Osteoblast (primary cell): ENCODE measurements at regions not wholly inside any gene's neighbourhood (a gene's known extent, or its start where the extent isn't known, plus 50 kb on each side); places are given as distances from the start of the nearest gene placed in this dataset.

Experiments
- DNase-seq: peaks from one replicate; pipeline ENCODE4 v3.0.0; 2011; ENCODE audit warnings: low spot score, mixed read lengths; ENCODE audit not compliant: insufficient read length; ENCODE audit errors: missing footprints
- H2AFZ ChIP-seq: 2 replicates; pipeline ENCODE4 v1.6.0; 2011; ENCODE audit warnings: mild to moderate bottlenecking, low read length
- H3K27ac ChIP-seq: 2 replicates; pipeline ENCODE4 v1.5.1; 2011; ENCODE audit warnings: mild to moderate bottlenecking, low read depth, low read length, moderate library complexity
- H3K27me3 ChIP-seq: 2 replicates; pipeline ENCODE4 v1.6.0; 2012; ENCODE audit warnings: mild to moderate bottlenecking, control low read depth, inconsistent platforms, low read length, moderate library complexity; ENCODE audit not compliant: insufficient read depth
- H3K36me3 ChIP-seq: 2 replicates; pipeline ENCODE4 v1.5.1; 2011; ENCODE audit warnings: mild to moderate bottlenecking, low read length, control low read depth, moderate library complexity; ENCODE audit not compliant: insufficient read depth
- H3K4me1 ChIP-seq: 2 replicates; pipeline ENCODE4 v1.5.1; 2011; ENCODE audit warnings: mild to moderate bottlenecking, low read length, control low read depth, moderate library complexity; ENCODE audit not compliant: insufficient read depth
- H3K4me2 ChIP-seq: 2 replicates; pipeline ENCODE4 v1.6.0; 2011; ENCODE audit warnings: mild to moderate bottlenecking, low read length; ENCODE audit not compliant: insufficient read depth
- H3K4me3 ChIP-seq: fragments of 200-600 bp; sonication (generic); 3 replicates; pipeline ENCODE4 v1.5.1; 2012; ENCODE audit warnings: mild to moderate bottlenecking, low read length, inconsistent platforms; ENCODE audit not compliant: insufficient read depth
- H3K79me2 ChIP-seq: 2 replicates; pipeline ENCODE4 v1.6.0; 2012; ENCODE audit warnings: mild to moderate bottlenecking, low read length, control low read depth, inconsistent platforms; ENCODE audit not compliant: insufficient read depth
- H3K9me3 ChIP-seq: 2 replicates; pipeline ENCODE4 v1.5.1; 2011; ENCODE audit warnings: low read depth, low read length, control low read depth
- H4K20me1 ChIP-seq: 2 replicates; pipeline ENCODE4 v1.6.0; 2012; ENCODE audit warnings: mild to moderate bottlenecking, low read length, control low read depth; ENCODE audit not compliant: insufficient read depth
- TF ChIP-seq, protein P1 (sequence below): IDR thresholded peaks from 2 replicates; pipeline ENCODE4 v1.5.1; 2011; ENCODE audit warnings: mild to moderate bottlenecking, low read depth, low read length, moderate library complexity; ENCODE audit errors: extremely low read depth

DNA sequence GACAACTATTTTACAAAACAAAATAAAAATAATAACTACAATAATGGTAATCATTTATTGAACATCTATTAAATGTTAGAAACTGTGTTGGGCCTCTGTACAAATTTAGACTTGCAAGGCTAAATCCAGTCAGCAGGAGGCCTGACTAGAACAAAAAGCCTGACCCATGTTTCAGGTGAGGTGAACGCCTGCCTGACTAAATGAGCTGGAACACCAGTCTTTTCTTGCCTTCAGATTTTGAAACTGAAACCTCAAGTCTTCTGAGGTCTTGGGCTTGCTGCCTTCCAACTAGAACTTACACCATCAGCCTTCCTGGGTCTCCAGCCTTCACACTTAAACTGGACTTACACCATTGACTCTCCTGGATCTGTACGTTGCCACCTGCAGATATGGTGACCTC is 706.9 kb downstream of the TBL1XR1 start:
- TF ChIP-seq, protein P1, sequence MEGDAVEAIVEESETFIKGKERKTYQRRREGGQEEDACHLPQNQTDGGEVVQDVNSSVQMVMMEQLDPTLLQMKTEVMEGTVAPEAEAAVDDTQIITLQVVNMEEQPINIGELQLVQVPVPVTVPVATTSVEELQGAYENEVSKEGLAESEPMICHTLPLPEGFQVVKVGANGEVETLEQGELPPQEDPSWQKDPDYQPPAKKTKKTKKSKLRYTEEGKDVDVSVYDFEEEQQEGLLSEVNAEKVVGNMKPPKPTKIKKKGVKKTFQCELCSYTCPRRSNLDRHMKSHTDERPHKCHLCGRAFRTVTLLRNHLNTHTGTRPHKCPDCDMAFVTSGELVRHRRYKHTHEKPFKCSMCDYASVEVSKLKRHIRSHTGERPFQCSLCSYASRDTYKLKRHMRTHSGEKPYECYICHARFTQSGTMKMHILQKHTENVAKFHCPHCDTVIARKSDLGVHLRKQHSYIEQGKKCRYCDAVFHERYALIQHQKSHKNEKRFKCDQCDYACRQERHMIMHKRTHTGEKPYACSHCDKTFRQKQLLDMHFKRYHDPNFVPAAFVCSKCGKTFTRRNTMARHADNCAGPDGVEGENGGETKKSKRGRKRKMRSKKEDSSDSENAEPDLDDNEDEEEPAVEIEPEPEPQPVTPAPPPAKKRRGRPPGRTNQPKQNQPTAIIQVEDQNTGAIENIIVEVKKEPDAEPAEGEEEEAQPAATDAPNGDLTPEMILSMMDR, result no peak
- Histone ChIP-seq H3K79me2 (no peaks in the 10 kb centered on the region), H3K36me3 (no peaks in the 10 kb centered on the region), H3K4me3 (no peak overlapping the region), H3K9me3 (no peaks in the 10 kb centered on the region), H3K4me1 (no peaks in the 10 kb centered on the region), H4K20me1 (no peaks in the 10 kb centered on the region), H3K27me3 (no peaks in the 10 kb centered on the region), H2AFZ (no peak overlapping the region), H3K27ac (no peak overlapping the region), H3K4me2 (no peak overlapping the region)
- DNase-seq, result no peak

DNA sequence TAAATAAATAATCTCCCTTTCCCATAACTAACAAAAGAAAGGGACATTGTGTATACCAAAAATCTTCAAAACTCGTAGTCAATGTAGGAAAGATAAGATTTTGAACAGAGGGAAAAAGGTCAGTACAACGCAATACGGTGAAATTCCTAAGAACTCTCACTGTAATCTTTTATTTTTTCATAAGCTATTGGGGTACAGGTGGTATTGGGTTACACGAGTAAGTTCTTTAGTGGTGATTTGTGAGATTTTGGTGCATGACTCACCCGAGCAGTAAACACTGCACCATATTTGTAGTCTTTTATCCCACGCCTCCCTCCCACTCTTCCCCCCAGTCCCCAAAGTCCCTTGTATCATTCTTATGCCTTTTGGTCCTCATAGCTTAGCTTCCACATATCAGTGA is 718.0 kb downstream of the TBL1XR1 start:
- Histone ChIP-seq H3K4me2 (no peak overlapping the region), H3K36me3 (no peaks in the 10 kb centered on the region), H3K4me3 (no peak overlapping the region), H3K79me2 (no peaks in the 10 kb centered on the region), H2AFZ (no peak overlapping the region), H4K20me1 (no peaks in the 10 kb centered on the region), H3K27me3 (no peaks in the 10 kb centered on the region), H3K4me1 (no peaks in the 10 kb centered on the region), H3K27ac (no peak overlapping the region), H3K9me3 (no peaks in the 10 kb centered on the region)
- TF ChIP-seq, protein P1, result no peak
- DNase-seq, result no peak

DNA sequence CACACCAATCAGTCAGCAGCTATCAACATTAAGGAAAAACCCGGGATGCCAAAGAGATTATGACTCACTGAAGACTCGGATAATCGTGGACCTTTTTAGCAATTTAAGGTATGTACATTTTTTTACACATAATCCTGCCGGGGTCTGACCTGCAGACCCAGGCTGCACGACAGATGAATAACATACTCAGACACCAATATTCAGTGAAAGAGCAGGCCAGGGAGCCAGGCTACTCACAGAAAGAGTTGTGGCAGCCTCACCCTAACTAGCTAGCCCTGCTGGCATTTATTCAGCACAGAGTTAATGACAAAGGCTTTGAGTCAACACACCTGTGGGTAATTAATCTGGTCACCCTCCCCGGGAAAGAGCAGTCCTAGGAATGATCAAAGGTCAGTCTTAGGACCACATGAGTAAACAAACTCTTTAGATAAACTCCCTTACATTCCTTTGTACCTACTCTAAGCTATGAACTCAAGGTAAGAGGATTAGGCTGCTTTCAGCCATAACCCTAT is 727.5 kb downstream of the TBL1XR1 start:
- no peaks in the 10 kb centered on the region for H4K20me1 ChIP-seq
- DNase-seq, result no peak
- H3K27ac ChIP-seq, result no peak overlapping the region
- no peaks in the 10 kb centered on the region for H3K27me3 ChIP-seq
- TF ChIP-seq, protein P1, result no peak
- no peak overlapping the region for H2AFZ ChIP-seq
- H3K4me3 ChIP-seq, result no peak overlapping the region
- H3K4me1 ChIP-seq, result no peaks in the 10 kb centered on the region
- H3K79me2 ChIP-seq, result no peaks in the 10 kb centered on the region
- H3K4me2 ChIP-seq, result no peak overlapping the region
- no peaks in the 10 kb centered on the region for H3K9me3 ChIP-seq
- no peaks in the 10 kb centered on the region for H3K36me3 ChIP-seq

DNA sequence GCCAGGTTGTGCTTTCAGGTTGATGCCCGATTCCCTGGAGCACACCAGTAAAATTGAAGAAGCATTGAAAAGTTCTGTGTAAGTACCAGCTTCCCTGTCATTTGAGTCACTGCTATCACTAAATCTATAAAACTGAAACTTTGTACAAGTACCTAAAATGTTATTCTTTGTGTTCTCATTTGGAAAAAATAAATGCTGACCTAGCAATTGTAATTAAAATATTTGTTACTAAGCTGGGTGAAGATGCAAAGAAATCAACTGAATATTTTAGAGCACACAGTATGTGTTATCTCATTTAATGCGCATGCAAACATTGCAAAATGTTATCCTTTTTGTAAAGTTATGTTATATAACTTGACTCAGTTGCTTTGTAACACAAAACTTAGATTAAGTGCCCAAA is 733.7 kb downstream of the TBL1XR1 start:
- Histone ChIP-seq H3K9me3 (no peaks in the 10 kb centered on the region), H3K4me3 (no peak overlapping the region), H3K4me2 (no peak overlapping the region), H3K36me3 (no peaks in the 10 kb centered on the region), H3K79me2 (no peaks in the 10 kb centered on the region), H4K20me1 (no peaks in the 10 kb centered on the region), H2AFZ (no peak overlapping the region), H3K27me3 (no peaks in the 10 kb centered on the region), H3K27ac (no peak overlapping the region), H3K4me1 (no peaks in the 10 kb centered on the region)
- TF ChIP-seq, protein P1, result no peak
- no peak for DNase-seq
